ENCODE measurements at regions not wholly inside any gene's neighbourhood (a gene's known extent, or its start where the extent isn't known, plus 50 kb on each side); places are given as distances from the start of the nearest gene placed in this dataset.

DNA sequence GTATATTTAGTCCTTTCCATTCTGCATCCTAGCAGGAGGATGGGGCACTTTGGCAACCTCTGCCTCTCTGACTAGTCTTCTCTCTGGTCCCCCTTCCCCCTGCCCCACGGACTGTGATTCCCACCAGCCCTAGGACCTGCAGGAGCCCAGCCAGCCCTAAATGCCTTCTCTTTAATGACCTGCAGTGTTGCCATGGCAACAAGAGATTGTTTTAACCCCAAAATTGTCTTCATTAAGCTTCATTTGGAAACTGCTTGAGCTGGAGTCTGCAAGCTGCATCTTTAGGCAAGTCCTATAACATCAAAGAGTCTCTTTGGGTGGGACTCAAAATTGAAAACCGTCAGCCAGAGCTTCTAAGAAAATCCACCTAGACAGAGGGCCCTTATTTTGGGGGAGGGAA is 59.7 kb upstream of the ANKRD34C start:
- TF ChIP-seq CTCF (conservative IDR thresholded peaks at IDR 0.05) (no peak), EZH2 (IDR thresholded peaks at IDR 0.05; ENCODE audit: low read depth) (no peak)
